ENCODE measurements at regions not wholly inside any gene's neighbourhood (a gene's known extent, or its start where the extent isn't known, plus 50 kb on each side); places are given as distances from the start of the nearest gene placed in this dataset.

DNA sequence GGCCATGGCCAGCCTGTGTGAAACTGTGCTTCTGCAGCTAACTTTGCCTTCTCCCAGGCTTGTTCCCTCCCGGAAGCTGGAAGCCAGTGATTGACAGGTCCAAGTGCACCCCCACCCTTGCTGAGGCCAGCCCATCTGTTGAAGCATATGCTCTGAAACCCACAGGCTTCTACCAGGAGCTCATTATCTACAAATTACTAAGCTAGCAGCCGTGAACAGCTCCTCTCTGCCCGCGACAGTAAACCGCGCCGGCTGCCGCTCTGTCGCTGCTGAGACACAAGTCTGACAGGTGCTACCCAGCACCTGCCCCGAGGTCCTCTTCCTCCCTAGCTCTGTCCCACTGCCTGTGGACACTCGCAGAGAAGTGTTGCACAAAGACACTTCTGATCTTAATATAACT, 490.9 kb downstream of the GADD45G start:
- H3K4me1 ChIP-seq (ENCODE audit: low read length): no peaks in the 10 kb centered on the region
- no peak overlapping the region for H3K4me2 ChIP-seq (ENCODE audit: low read depth, low read length, poor library complexity, severe bottlenecking)
- DNase-seq: no peak
- no peak overlapping the region for H2AFZ ChIP-seq (ENCODE audit: low read length)
- H3K27me3 ChIP-seq (ENCODE audit: low read length): no peaks in the 10 kb centered on the region
- no peaks in the 10 kb centered on the region for H3K9me2 ChIP-seq (replicated peaks; ENCODE audit: insufficient read depth, low read length)
- no peaks in the 10 kb centered on the region for H3K9me3 ChIP-seq (ENCODE audit: low read length)
- H3K79me2 ChIP-seq (ENCODE audit: low read length): no peaks in the 10 kb centered on the region
- H3K36me3 ChIP-seq (ENCODE audit: insufficient read depth, low read length): no peaks in the 10 kb centered on the region
- H4K20me1 ChIP-seq (ENCODE audit: insufficient read depth, low read depth, low read length): no peaks in the 10 kb centered on the region
- H3K4me3 ChIP-seq (ENCODE audit: low read length): no peak overlapping the region
- H3K27ac ChIP-seq (ENCODE audit: low read length): no peak overlapping the region
- H3K9ac ChIP-seq (ENCODE audit: low read length): no peak overlapping the region

DNA sequence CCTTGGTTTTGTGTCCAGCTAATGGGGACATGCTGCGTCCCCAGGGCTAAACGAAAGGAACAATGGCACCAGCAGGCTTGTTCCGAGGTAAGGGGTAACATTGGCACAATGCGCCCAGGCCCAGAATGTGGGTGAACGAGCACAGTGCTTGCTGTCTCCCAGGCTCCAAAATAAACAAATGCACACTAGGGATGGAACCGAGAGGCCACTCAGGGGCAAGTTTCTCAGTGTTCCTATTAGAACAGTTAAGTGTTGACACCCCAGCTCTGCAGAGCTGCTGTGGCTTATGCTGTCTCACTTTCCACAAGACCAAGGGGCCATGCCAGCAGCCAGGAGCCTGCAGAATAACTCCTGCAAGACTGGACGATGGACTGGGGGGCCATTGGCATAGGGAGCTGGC, 492.4 kb downstream of the GADD45G start:
- Histone ChIP-seq H3K4me3 (ENCODE audit: low read length) (no peak overlapping the region), H3K4me2 (ENCODE audit: low read depth, low read length, poor library complexity, severe bottlenecking) (no peak overlapping the region), H3K27ac (ENCODE audit: low read length) (no peak overlapping the region), H3K79me2 (ENCODE audit: low read length) (no peaks in the 10 kb centered on the region), H3K9me3 (ENCODE audit: low read length) (no peaks in the 10 kb centered on the region), H2AFZ (ENCODE audit: low read length) (no peak overlapping the region), H3K36me3 (ENCODE audit: insufficient read depth, low read length) (no peaks in the 10 kb centered on the region), H3K4me1 (ENCODE audit: low read length) (peaks cover 2% of the 10 kb centered on the region; the same call in 1 of the 2 replicates), H3K27me3 (ENCODE audit: low read length) (no peaks in the 10 kb centered on the region), H3K9me2 (replicated peaks; ENCODE audit: insufficient read depth, low read length) (no peaks in the 10 kb centered on the region), H3K9ac (ENCODE audit: low read length) (no peak overlapping the region), H4K20me1 (ENCODE audit: insufficient read depth, low read depth, low read length) (no peaks in the 10 kb centered on the region)
- no peak for DNase-seq

DNA sequence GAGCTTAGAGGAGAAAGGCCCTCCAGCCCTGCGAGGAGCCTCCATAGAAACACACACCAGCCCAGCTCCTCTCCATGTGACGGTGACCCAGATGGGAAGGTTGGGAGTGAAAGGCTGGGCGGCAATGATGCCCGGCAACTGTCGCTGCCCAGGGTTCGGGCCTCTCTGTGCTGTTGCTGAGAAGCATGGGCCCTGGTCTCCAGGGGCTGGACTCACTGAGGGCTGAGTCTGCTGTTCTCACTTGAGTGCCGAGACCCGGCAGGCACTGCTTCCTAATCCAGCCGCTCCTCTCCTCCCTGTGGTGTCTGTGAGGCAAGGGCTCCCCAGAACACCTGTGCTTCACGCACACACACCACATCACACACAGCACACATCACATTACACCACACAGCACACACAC, 493.6 kb downstream of the GADD45G start:
- no peak overlapping the region for H2AFZ ChIP-seq (ENCODE audit: low read length)
- no peak overlapping the region for H3K4me3 ChIP-seq (ENCODE audit: low read length)
- no peak for DNase-seq
- H3K9ac ChIP-seq (ENCODE audit: low read length): no peak overlapping the region
- no peak overlapping the region for H3K4me2 ChIP-seq (ENCODE audit: low read depth, low read length, poor library complexity, severe bottlenecking)
- no peaks in the 10 kb centered on the region for H3K9me3 ChIP-seq (ENCODE audit: low read length)
- H3K36me3 ChIP-seq (ENCODE audit: insufficient read depth, low read length): no peaks in the 10 kb centered on the region
- H3K4me1 ChIP-seq (ENCODE audit: low read length): peaks cover 2% of the 10 kb centered on the region; the same call in 1 of the 2 replicates
- H3K27me3 ChIP-seq (ENCODE audit: low read length): no peaks in the 10 kb centered on the region
- no peaks in the 10 kb centered on the region for H4K20me1 ChIP-seq (ENCODE audit: insufficient read depth, low read depth, low read length)
- H3K9me2 ChIP-seq (replicated peaks; ENCODE audit: insufficient read depth, low read length): no peaks in the 10 kb centered on the region
- H3K79me2 ChIP-seq (ENCODE audit: low read length): no peaks in the 10 kb centered on the region
- H3K27ac ChIP-seq (ENCODE audit: low read length): no peak overlapping the region

DNA sequence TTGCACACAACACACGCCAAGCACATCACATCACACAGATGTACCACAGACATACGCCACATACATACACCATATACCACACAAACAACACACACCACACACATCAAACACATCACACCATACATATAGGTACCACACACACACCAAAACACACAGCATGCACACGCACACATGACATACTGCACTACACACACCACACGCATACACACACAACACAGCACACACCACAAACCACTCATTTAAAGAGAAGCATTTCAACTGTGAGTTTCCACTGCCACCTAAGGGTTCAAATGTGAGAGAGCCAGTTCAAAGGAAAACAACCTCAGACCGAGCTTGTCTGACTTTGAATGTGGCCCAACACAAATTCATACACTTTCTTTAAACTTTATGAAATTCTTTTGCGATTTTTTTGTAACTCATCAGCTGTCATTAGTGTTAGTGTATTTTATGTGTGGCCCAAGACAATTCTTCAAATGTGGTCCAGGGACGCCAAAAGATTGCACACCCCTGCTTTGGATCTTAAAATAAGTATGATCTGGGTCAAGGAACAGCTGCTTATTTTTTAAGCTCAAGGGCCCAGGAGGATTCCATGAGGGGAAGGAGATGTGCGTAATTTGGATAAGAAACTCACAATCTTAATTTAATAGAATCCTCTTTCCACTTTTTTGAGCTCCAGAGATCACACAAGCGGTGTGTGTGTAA, 494.6 kb downstream of the GADD45G start:
- H3K4me2 ChIP-seq (ENCODE audit: low read depth, low read length, poor library complexity, severe bottlenecking): no peak overlapping the region
- no peaks in the 10 kb centered on the region for H3K27me3 ChIP-seq (ENCODE audit: low read length)
- no peaks in the 10 kb centered on the region for H3K9me2 ChIP-seq (replicated peaks; ENCODE audit: insufficient read depth, low read length)
- H2AFZ ChIP-seq (ENCODE audit: low read length): no peak overlapping the region
- H4K20me1 ChIP-seq (ENCODE audit: insufficient read depth, low read depth, low read length): no peaks in the 10 kb centered on the region
- no peaks in the 10 kb centered on the region for H3K79me2 ChIP-seq (ENCODE audit: low read length)
- H3K4me3 ChIP-seq (ENCODE audit: low read length): no peak overlapping the region
- no peak overlapping the region for H3K27ac ChIP-seq (ENCODE audit: low read length)
- no peaks in the 10 kb centered on the region for H3K9me3 ChIP-seq (ENCODE audit: low read length)
- no peaks in the 10 kb centered on the region for H3K36me3 ChIP-seq (ENCODE audit: insufficient read depth, low read length)
- peak; percentile 56 for DNase-seq
- no peak overlapping the region for H3K9ac ChIP-seq (ENCODE audit: low read length)
- peaks cover 2% of the 10 kb centered on the region; the same call in 1 of the 2 replicates for H3K4me1 ChIP-seq (ENCODE audit: low read length)

DNA sequence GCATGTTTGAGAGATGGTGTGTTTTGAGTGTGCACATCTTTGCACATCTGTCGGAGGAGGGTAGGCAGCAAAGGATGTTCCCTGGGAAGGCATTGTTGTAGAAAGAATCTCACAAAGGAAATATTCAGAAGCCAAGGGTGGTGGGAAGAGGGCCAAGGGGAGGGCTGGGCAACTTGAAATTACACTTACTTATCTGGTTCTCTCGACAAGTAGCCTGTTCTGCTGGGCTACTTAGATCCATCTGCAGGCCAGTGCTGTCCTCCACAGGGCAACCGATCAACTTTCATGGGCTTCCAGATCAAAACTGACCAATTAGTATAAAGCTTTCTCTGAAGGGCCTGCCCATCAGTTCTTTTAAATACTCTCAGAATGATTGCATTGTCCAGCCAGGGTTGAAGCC, 495.2 kb downstream of the GADD45G start:
- Histone ChIP-seq H3K4me1 (ENCODE audit: low read length) (peaks cover 2% of the 10 kb centered on the region; the same call in 1 of the 2 replicates), H3K27me3 (ENCODE audit: low read length) (no peaks in the 10 kb centered on the region), H3K79me2 (ENCODE audit: low read length) (no peaks in the 10 kb centered on the region), H2AFZ (ENCODE audit: low read length) (no peak overlapping the region), H3K9me3 (ENCODE audit: low read length) (no peaks in the 10 kb centered on the region), H3K9me2 (replicated peaks; ENCODE audit: insufficient read depth, low read length) (no peaks in the 10 kb centered on the region), H3K4me2 (ENCODE audit: low read depth, low read length, poor library complexity, severe bottlenecking) (no peak overlapping the region), H4K20me1 (ENCODE audit: insufficient read depth, low read depth, low read length) (no peaks in the 10 kb centered on the region), H3K9ac (ENCODE audit: low read length) (no peak overlapping the region), H3K27ac (ENCODE audit: low read length) (no peak overlapping the region), H3K36me3 (ENCODE audit: insufficient read depth, low read length) (no peaks in the 10 kb centered on the region), H3K4me3 (ENCODE audit: low read length) (no peak overlapping the region)
- DNase-seq: no peak

DNA sequence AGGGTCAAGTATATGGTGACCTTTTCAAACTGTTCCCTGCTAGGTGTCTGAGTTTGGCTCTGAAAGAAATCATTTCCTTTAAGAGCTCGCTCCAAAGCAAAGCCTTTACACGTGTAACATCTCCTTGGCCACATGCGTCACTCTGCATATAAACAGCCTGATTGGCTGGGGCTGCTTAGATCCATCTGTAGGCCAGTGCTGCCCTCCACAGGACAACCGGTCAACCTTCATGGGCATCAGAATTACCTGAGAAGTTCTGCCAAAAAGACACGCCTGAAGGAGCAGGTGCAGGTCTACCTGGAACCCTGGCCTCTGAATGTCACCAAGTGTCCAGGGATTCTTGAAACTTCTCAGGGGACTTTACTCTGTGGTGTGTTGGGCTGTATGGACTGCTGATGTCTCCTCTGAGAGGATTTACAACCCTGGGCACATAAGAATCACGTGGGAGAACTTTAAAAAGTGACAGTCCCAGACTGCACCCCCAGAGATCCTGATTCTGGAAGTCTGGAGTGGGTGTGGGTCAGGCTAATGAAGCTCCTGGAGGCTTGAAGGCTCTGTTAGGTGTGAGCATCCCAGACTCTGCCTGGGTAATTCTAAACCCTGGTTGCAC, 497.6 kb downstream of the GADD45G start:
- H2AFZ ChIP-seq (ENCODE audit: low read length): no peak overlapping the region

DNA sequence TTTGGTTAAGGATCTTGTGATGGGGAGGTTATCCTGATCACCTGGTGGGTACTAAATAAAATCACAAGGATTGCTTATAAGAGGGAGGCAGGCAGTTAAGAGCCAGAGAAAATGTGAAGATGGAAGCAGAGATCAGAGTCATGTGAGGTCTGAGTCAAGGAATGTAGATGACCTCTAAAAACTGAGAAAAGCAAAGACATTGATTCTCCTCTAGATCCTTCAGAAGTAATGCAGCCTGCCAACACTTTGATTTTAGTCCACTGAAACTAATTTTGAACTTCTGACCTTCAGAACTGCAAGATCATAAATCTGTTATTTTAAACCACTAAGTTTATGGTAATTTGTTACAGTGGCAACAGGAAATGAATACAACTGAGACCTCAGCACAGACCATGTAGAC, 499.0 kb downstream of the GADD45G start:
- DNase-seq: no peak
- H3K27me3 ChIP-seq (ENCODE audit: low read length): no peaks in the 10 kb centered on the region
- H3K4me1 ChIP-seq (ENCODE audit: low read length): peaks cover 2% of the 10 kb centered on the region; the same call in 1 of the 2 replicates
- H3K27ac ChIP-seq (ENCODE audit: low read length): no peak overlapping the region
- H3K9ac ChIP-seq (ENCODE audit: low read length): no peak overlapping the region
- no peaks in the 10 kb centered on the region for H3K79me2 ChIP-seq (ENCODE audit: low read length)
- no peak overlapping the region for H3K4me2 ChIP-seq (ENCODE audit: low read depth, low read length, poor library complexity, severe bottlenecking)
- H3K9me2 ChIP-seq (replicated peaks; ENCODE audit: insufficient read depth, low read length): no peaks in the 10 kb centered on the region
- no peaks in the 10 kb centered on the region for H3K9me3 ChIP-seq (ENCODE audit: low read length)
- no peaks in the 10 kb centered on the region for H4K20me1 ChIP-seq (ENCODE audit: insufficient read depth, low read depth, low read length)
- no peak overlapping the region for H2AFZ ChIP-seq (ENCODE audit: low read length)
- H3K4me3 ChIP-seq (ENCODE audit: low read length): no peak overlapping the region
- H3K36me3 ChIP-seq (ENCODE audit: insufficient read depth, low read length): no peaks in the 10 kb centered on the region

More for the DNA sequence above, 497.6 kb downstream of the GADD45G start:
- no peaks in the 10 kb centered on the region for H3K27me3 ChIP-seq (ENCODE audit: low read length)
- H3K9me3 ChIP-seq (ENCODE audit: low read length): no peaks in the 10 kb centered on the region
- H3K4me3 ChIP-seq (ENCODE audit: low read length): no peak overlapping the region
- H3K4me2 ChIP-seq (ENCODE audit: low read depth, low read length, poor library complexity, severe bottlenecking): no peak overlapping the region
- H3K4me1 ChIP-seq (ENCODE audit: low read length): peaks cover 2% of the 10 kb centered on the region; the same call in 1 of the 2 replicates
- no peaks in the 10 kb centered on the region for H4K20me1 ChIP-seq (ENCODE audit: insufficient read depth, low read depth, low read length)
- no peak overlapping the region for H3K9ac ChIP-seq (ENCODE audit: low read length)
- no peaks in the 10 kb centered on the region for H3K36me3 ChIP-seq (ENCODE audit: insufficient read depth, low read length)
- no peaks in the 10 kb centered on the region for H3K79me2 ChIP-seq (ENCODE audit: low read length)
- H3K27ac ChIP-seq (ENCODE audit: low read length): no peak overlapping the region
- peak; percentile 90 for DNase-seq
- no peaks in the 10 kb centered on the region for H3K9me2 ChIP-seq (replicated peaks; ENCODE audit: insufficient read depth, low read length)

DNA sequence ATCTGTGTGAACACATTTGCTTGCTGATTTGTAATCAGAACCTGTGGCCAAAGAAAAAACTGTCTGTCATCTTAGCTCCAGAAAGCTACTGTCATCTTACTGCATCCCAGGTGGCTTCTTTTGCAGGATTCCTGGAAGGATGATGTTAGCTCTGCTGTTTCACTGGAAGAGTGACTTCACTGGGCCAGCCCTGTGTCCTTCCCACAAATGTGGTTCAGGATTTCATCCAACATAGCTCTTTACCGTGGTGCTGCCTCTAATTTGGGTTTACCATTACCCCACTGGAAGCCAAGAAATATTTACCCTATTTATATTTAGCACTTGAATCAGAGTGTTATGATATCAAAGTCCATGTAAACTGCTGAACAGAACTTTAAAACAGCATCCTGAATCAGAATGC, 501.0 kb downstream of the GADD45G start:
- no peaks in the 10 kb centered on the region for H4K20me1 ChIP-seq (ENCODE audit: insufficient read depth, low read depth, low read length)
- H3K79me2 ChIP-seq (ENCODE audit: low read length): no peaks in the 10 kb centered on the region
- H3K4me3 ChIP-seq (ENCODE audit: low read length): no peak overlapping the region
- H3K9me2 ChIP-seq (replicated peaks; ENCODE audit: insufficient read depth, low read length): no peaks in the 10 kb centered on the region
- H3K9ac ChIP-seq (ENCODE audit: low read length): no peak overlapping the region
- no peak overlapping the region for H3K4me2 ChIP-seq (ENCODE audit: low read depth, low read length, poor library complexity, severe bottlenecking)
- no peaks in the 10 kb centered on the region for H3K27me3 ChIP-seq (ENCODE audit: low read length)
- no peak for DNase-seq
- H2AFZ ChIP-seq (ENCODE audit: low read length): no peak overlapping the region
- H3K27ac ChIP-seq (ENCODE audit: low read length): no peak overlapping the region
- H3K4me1 ChIP-seq (ENCODE audit: low read length): peaks cover 2% of the 10 kb centered on the region; the same call in 1 of the 2 replicates
- no peaks in the 10 kb centered on the region for H3K36me3 ChIP-seq (ENCODE audit: insufficient read depth, low read length)
- no peaks in the 10 kb centered on the region for H3K9me3 ChIP-seq (ENCODE audit: low read length)

Measured in Karpas-422 (cell line).